ENCODE measurements at regions not wholly inside any gene's neighbourhood (a gene's known extent, or its start where the extent isn't known, plus 50 kb on each side); places are given as distances from the start of the nearest gene placed in this dataset.

GRCh38 chr15:81434851-81435250 lies 60.8 kb upstream of the TMC3 start:
- TF ChIP-seq, protein P1, sequence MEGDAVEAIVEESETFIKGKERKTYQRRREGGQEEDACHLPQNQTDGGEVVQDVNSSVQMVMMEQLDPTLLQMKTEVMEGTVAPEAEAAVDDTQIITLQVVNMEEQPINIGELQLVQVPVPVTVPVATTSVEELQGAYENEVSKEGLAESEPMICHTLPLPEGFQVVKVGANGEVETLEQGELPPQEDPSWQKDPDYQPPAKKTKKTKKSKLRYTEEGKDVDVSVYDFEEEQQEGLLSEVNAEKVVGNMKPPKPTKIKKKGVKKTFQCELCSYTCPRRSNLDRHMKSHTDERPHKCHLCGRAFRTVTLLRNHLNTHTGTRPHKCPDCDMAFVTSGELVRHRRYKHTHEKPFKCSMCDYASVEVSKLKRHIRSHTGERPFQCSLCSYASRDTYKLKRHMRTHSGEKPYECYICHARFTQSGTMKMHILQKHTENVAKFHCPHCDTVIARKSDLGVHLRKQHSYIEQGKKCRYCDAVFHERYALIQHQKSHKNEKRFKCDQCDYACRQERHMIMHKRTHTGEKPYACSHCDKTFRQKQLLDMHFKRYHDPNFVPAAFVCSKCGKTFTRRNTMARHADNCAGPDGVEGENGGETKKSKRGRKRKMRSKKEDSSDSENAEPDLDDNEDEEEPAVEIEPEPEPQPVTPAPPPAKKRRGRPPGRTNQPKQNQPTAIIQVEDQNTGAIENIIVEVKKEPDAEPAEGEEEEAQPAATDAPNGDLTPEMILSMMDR (conservative IDR thresholded peaks at IDR 0.05 in 1 of 2, IDR thresholded peaks at IDR 0.05 in 1 of 2; ENCODE audit: extremely low read depth in 1 of 2, insufficient read depth in 1 of 2, low read depth in 1 of 2, low read length in 2 of 2) = no peak
- TF ChIP-seq EZH2 (IDR thresholded peaks at IDR 0.05; ENCODE audit: borderline replicate concordance, low read length) = no peak
